Middle frontal gyrus (tissue), 1 donor: ENCODE measurements at regions not wholly inside any gene's neighbourhood (a gene's known extent, or its start where the extent isn't known, plus 50 kb on each side); places are given as distances from the start of the nearest gene placed in this dataset.

Experiments
- DNase-seq: peaks from one replicate; pipeline ENCODE4 v3.0.0-alpha.2; 2015; ENCODE audit warnings: low spot score; ENCODE audit errors: extremely low spot score

- DNase-seq = no peak
Observed at GRCh38 chr20:60627751-60628565, 624.1 kb upstream of the CDH4 start.

DNA sequence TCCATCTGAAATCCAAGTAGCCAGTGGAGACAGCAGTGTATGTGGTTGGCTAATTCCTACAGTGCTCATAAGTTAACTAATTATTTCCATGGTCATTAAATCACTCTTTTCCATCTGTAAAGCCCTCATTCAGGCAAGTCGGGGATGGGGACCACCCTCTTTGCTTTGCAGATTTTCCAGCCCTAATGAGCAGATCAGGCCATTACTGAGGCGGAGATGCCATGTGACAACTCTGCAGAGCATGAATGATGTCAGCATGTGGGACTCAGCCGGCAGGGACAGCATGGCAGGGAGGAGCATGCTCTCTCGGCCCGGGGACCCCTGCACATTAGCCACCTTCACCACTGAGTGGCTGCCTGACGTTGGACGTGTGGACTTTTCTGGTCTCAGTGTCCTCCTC, 623.3 kb upstream of the CDH4 start:
- no peak for DNase-seq

GRCh38 chr20:60629206-60629605, 622.9 kb upstream of the CDH4 start:
- DNase-seq = no peak

DNA sequence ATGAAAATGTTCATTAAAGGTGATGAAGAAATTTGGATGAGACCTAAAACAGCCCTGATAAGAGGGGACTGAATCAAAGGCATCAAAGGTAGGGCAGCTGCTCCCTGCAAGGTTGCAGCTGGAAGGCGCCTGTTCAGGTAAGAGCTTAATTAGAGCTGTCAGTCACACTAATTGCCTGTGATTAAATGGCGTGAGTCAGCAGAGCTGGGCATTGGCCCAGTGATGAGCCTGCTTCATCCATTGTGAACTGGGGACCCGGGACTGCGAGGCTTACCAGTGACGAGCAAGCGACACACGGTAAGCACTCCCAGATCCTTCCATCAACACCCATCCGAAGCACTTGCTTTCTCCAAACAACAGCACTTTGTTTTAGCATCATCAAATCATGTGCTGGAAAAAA, 621.5 kb upstream of the CDH4 start:
- no peak for DNase-seq

DNA sequence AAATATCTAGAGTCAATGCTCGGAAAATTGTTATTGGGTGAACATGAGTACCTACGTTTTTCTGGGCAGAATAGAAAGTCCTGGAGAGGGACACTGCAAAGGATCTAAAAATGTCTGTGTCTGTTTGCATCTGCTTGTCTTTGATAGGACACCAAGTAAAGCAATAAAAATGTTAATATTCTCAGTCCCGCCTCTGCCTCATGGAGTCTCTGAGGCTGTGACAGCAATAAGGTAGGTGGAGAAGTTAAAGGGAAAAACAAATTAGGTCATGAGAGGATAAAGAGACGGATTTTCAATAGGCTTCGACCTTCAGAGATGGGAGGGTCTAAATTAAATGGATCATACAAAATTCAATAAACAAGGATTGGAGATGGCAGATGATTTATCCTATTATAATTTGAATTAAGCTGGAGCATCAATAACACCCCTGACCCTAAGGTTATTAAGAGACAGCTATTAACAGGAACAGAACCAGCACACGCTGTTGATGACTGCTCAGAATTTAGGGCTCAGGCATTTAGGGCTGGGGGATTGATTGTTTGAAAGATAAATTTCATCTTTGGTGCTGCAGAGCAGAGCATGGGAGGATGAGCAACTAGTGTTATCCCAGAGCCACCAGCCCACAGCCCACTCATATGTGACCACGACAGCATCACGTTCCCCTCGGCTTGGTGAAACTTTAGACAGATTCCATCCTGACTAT, 620.3 kb upstream of the CDH4 start:
- DNase-seq = no peak

DNA sequence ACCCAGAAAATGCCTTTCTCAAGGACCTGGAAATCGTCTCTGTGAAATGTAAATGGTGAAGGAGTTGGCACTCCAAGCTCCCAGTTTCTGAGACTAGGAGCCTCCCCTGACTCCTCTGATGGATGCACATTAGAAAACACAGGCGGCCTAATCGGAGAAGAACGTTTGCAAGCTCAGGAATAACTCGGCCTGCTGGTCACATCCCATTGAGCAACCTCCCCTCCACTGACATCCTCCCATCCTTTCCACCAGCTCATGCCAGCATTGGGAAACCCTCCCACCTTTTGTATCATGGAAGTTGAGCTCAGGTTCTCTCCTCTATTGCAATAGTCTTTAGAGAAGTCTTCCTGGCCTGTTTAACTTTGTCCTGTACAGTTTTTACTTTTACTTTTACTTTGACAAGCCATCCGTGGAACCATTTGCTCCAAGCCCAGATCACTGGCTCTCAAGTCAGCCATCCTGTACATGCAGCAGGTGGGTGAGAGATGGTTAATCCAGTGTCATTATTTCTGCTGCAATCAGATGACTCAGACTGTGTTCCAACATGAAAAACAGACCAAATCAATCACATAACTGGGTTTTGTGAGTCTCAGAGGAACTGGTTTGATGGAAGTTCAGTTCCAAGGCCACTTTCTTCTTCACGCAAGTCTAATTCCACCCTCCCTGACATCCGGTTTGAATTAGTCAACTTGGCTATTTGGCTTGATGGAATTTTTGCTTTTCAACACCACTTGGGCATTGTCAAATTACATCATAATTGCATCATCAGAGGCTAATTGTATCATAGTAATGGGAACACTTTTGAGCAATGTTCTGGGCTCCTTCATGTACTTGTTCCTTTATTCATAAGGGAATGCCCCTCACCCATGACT, 619.4 kb upstream of the CDH4 start:
- no peak for DNase-seq

DNA sequence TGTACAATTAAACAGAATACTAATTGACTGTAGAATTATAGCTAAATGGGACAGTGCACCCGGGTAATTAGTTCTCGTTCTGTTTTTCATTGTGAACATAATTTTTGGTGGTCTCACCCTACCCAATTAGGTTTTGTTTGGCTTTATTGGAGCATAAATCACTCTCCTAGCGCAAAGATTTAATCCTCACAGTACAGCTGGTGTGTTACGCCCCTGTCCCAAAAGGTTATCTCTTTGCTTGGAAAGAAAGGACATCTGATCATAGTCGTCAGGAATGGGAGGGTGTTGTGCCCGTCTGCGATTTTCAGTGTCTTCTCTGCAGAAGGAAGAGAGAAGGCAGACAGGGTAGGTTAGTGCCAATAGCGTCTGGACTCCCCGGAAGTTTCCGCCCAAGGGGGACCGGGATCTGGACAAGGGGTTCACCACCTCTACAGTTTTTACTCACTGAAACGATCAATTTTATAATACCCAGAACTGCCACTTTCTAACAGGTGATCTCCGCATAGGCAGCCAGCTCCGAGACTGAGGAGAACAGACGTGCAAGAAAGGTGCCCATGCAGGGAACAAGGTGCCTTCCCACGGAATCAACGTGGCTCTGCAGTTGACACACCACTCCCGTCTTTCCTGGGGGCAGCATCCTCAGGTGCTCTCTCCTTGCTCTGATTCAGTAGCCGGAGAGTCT, 617.4 kb upstream of the CDH4 start:
- no peak for DNase-seq

DNA sequence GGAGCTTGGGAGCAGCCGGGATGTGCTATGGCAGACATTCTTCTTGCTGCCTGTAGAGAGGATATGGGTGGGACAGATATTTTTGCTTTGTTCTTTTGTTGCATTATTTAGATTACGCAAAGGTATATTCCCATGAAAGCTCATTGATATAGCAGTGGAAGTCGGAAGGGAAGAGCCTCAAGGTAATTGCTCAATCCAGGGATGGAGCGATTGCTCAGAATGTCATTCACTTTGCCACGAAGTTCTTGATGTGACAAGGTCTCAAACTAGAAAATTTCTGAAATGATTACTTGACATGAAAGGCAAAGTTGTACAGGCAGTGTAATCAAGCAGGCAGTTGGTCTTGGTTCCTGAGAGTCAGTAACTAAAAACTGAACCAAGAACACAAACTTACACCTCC, 615.6 kb upstream of the CDH4 start:
- no peak for DNase-seq

DNA sequence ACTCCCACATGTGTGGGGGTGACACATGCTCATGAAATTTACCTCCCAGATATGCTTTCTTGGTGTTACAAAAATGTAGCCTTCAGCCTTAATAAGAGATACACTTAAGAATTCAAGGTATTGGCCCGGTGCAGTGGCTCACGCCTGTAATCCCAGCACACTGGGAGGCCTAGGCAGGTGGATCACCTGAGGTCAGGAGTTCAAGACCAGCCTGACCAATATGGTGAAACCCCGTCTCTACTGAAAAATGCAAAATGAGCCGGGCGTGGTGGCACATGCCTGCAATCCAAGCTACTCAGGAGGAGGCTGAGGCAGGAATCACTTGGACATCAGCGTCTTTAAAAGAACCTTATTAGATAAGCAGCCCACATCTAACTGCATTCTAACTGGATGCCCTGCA, 614.3 kb upstream of the CDH4 start:
- DNase-seq = no peak

GRCh38 chr20:60638430-60639098, 613.5 kb upstream of the CDH4 start:
- DNase-seq = no peak

- DNase-seq = no peak
Observed at GRCh38 chr20:60641879-60642447, 610.1 kb upstream of the CDH4 start.

GRCh38 chr20:60642541-60642940, 609.5 kb upstream of the CDH4 start:
- DNase-seq = no peak

DNA sequence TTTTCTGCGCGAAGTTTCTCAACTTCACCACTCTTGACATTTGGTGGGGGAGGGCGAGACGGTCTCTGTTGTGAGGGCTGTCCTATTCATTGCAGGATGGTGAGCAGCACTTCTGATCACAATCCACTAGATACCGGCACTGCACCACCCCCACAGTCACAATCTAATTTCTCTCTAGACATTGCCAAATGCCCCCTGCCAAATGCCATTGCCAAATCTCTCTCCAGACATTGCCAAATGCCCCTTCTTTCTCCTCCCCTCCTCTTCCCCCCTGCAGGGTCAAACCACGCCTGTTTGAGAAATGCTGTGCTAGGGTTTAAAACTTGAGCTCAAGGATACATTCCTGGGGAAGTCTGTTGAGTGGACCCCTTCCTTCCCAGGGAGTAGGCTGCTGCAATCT, 603.5 kb upstream of the CDH4 start:
- DNase-seq = no peak

- no peak for DNase-seq
Observed at GRCh38 chr20:60649541-60649940, 602.5 kb upstream of the CDH4 start.

DNA sequence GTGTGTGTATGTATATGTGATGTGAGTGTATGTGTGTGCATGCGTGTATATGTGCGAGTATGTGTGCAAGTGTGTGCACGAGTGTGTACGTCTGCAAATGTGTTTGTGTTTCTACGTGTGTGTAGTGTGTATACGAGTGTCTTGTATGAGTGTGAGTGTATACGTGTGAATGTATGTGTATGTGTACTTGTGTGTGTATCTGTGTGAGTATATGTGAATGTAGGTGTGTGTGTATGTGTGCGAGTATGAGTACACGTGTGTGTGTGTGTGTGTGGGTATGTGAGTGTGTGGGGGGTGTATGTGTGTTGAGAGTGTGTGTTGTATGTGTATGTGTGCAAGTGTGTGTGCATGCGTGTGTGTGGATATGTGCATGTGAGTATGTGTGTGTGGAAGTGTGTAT, 602.0 kb upstream of the CDH4 start:
- no peak for DNase-seq

GRCh38 chr20:60652046-60652445, 600.0 kb upstream of the CDH4 start:
- no peak for DNase-seq

DNA sequence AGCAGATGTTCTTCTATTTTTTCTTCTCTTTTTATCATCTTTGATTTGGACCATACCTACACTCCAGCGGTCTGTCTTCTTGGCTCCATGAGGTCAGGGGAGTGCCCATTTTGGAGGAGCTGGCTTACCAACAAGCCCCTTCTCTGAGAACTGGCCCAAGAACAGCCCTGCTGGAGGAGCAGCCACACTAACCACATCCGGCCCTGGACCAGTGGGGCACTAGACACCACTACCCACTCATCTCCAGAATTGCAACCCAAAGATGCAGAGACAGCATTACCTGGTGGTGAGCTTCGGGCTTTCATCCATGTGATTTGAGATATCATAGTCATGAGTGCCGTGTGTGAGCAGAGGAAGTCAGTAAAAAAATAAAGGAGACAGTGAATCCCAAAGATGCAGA, 599.4 kb upstream of the CDH4 start:
- no peak for DNase-seq

DNA sequence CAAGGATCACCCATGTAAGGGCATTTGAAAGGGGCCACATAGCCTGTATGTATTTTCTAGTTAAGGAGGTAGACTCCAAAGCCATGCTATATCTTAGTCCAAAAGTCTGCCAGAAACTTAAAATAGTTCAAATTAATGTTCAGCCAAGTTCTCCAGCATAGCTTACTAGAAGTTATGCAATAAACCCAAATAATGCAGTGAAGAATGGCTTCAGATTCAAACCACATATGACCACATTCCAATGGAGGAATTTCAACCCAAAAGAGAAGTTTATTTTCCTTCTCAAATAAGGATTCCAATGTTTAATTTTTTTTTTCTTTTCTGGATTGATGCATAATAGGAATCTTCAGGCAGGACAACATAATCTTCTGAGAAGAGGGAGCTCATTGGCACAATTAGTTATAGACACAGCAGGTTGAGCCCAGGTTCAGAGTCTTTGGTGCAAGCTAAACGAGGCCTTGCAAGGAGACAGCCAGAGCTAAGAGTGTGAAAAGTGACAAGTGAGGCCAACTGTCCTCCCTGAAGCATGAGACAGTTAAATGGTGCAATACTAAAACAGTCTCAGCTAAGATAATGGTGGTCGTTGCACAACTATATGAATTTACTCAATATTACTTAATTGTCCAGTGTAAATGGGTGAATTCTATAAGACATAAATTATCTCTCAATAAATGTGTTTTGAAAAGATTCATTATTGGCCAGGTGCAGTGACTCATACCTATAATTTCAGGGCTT, 598.8 kb upstream of the CDH4 start:
- DNase-seq = no peak

DNA sequence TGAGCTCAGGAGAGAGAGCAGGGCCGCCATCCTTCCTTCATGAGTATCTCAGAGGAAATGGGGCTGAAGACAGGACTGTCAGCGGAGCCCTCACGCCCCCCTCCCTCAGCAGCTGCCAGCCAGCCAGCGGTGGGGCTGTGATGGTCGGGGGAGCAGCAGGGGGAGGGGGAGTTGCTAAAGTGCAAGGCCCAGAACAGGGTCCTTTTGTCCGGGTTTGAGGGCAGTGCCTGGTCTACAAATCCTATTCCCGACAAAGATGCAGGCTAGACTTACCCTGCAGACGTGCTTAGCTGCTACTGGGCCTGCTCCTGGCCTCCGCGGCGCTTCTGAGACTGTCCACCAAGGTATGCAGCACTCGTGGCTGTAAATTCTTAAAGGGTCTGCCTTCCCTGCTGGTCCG, 593.4 kb upstream of the CDH4 start:
- DNase-seq = no peak

GRCh38 chr20:60659240-60659639, 592.8 kb upstream of the CDH4 start:
- no peak for DNase-seq
